ENCODE measurements at regions not wholly inside any gene's neighbourhood (a gene's known extent, or its start where the extent isn't known, plus 50 kb on each side); places are given as distances from the start of the nearest gene placed in this dataset.

GRCh38 chr4:126489826-126490463 is 1142.8 kb upstream of the INTU start:
- TF ChIP-seq EZH2 (IDR thresholded peaks at IDR 0.05; ENCODE audit: insufficient read depth, poor library complexity, severe bottlenecking) (no peak), EZH2phosphoT487 (IDR thresholded peaks at IDR 0.05; ENCODE audit: insufficient read depth, low read depth) (no peak)

Data from GM23248 (cell line).